ENCODE measurements at regions not wholly inside any gene's neighbourhood (a gene's known extent, or its start where the extent isn't known, plus 50 kb on each side); places are given as distances from the start of the nearest gene placed in this dataset.

DNA sequence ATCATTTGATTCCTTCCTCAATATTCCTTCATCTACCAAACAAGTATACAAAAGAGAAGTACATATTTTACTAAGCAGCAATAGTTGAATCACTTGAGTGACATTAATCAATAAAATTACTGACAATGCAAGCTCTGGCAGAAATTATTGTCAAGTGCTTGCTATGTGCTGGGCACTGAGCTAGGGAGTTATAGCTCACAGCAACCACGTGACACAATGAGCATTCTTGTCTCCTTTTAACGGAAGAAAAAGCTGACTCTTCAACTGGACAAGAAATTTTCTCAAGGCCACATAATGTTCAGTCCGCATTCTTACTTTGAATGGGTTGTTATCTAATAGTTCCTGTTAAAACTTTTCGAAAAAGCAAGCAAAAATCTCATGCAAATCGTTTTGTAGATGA is 500.1 kb downstream of the PYDC2 start:
- POLR2A ChIA-PET = no interaction called here
- no peak for DNase-seq

DNA sequence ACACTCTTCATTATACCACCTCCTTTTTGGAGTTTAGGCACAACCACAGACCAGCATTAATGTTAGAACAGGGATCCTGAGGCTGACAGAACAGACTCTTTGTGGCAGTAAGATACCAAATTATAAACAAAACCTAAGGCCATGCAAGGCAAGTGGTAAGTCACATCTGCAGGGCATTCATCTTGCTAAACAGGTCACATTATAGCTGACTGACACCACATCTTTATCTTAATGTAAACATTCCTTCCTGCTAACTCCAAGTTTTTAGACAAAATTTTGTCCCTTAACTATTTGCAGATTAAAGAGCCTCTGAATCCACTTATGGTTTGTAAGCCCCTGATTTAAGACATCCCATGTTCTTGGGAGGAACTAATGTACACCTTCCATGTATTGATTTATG is 500.6 kb downstream of the PYDC2 start:
- ChIA-PET POLR2A (no interaction called here), CTCF (no interaction called here)
- DNase-seq (no peak), ATAC-seq (ENCODE audit: low read depth) (no peak)
- Mint-ChIP-seq H3K9me3 (no peaks in the 10 kb centered on the region), H3K36me3 (ENCODE audit: low read depth) (no peaks in the 10 kb centered on the region), H3K27ac (no peak overlapping the region), H3K4me3 (no peak overlapping the region), H3K4me1 (peaks cover 2% of the 10 kb centered on the region), H3K27me3 (no peaks in the 10 kb centered on the region)
- TF ChIP-seq, protein P1, sequence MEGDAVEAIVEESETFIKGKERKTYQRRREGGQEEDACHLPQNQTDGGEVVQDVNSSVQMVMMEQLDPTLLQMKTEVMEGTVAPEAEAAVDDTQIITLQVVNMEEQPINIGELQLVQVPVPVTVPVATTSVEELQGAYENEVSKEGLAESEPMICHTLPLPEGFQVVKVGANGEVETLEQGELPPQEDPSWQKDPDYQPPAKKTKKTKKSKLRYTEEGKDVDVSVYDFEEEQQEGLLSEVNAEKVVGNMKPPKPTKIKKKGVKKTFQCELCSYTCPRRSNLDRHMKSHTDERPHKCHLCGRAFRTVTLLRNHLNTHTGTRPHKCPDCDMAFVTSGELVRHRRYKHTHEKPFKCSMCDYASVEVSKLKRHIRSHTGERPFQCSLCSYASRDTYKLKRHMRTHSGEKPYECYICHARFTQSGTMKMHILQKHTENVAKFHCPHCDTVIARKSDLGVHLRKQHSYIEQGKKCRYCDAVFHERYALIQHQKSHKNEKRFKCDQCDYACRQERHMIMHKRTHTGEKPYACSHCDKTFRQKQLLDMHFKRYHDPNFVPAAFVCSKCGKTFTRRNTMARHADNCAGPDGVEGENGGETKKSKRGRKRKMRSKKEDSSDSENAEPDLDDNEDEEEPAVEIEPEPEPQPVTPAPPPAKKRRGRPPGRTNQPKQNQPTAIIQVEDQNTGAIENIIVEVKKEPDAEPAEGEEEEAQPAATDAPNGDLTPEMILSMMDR (IDR thresholded peaks at IDR 0.05) = no peak
- intact Hi-C loops (cut with micrococcal nuclease) = no loop called here

More for the DNA sequence above, 500.1 kb downstream of the PYDC2 start:
- intact Hi-C loops (cut with micrococcal nuclease) = no loop called here
- H3K9me3 Mint-ChIP-seq = no peaks in the 10 kb centered on the region
- TF ChIP-seq, protein P1 (IDR thresholded peaks at IDR 0.05) = no peak
- no peaks in the 10 kb centered on the region for H3K27me3 Mint-ChIP-seq
- no peaks in the 10 kb centered on the region for H3K36me3 Mint-ChIP-seq (ENCODE audit: low read depth)
- CTCF ChIA-PET = no interaction called here
- peaks cover 2% of the 10 kb centered on the region for H3K4me1 Mint-ChIP-seq
- no peak for ATAC-seq (ENCODE audit: low read depth)
- H3K27ac Mint-ChIP-seq = no peak overlapping the region
- no peak overlapping the region for H3K4me3 Mint-ChIP-seq

DNA sequence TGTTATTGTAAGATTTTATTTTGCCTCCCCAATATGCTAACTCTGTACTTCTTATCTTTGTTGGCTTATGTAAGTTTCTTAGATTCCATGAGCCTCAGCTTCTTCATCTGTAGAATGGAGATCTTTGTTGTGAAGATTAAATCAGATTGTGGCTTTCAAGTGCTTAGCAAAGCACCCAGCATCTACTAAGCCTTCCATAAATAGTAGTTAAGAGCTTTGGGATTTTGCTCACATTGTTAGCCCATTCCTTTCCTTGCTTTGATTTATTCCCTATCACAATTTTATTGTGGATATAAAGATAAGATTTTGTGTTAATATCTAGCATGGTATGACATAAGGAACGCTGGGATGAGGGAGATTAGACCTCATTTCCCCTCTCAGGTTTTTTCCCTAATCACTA is 501.4 kb downstream of the PYDC2 start:
- POLR2A ChIA-PET = no interaction called here
- no peak overlapping the region for H3K4me3 Mint-ChIP-seq
- no peaks in the 10 kb centered on the region for H3K27me3 Mint-ChIP-seq
- H3K9me3 Mint-ChIP-seq = no peaks in the 10 kb centered on the region
- intact Hi-C loops (cut with micrococcal nuclease) = no loop called here
- CTCF ChIA-PET = no interaction called here
- TF ChIP-seq, protein P1 (IDR thresholded peaks at IDR 0.05) = no peak
- DNase-seq (no peak), ATAC-seq (ENCODE audit: low read depth) (no peak)
- peaks cover 2% of the 10 kb centered on the region for H3K4me1 Mint-ChIP-seq
- no peaks in the 10 kb centered on the region for H3K36me3 Mint-ChIP-seq (ENCODE audit: low read depth)
- H3K27ac Mint-ChIP-seq = no peak overlapping the region

DNA sequence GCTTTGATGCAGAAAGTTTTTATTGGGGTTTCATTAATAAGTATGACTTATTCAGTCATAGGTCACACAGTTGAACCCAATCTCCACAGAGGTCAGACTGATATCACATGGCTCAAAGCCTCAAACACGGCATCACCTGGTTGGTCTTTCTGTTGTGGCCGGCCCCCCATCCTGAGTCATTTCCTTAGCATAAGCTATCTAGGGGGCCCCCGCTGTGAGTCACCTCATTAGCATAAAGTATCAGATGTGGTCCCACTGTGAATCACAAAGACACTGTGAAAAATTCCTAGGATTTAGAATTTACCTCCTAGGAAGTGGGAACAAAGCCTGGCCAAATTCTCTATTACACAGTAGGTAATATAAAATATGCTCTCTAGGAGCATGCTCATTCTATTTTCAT is 502.2 kb downstream of the PYDC2 start:
- TF ChIP-seq, protein P1 (IDR thresholded peaks at IDR 0.05) = no peak
- no peak overlapping the region for H3K27ac Mint-ChIP-seq
- DNase-seq = no peak
- no peak overlapping the region for H3K4me3 Mint-ChIP-seq
- peaks cover 2% of the 10 kb centered on the region for H3K4me1 Mint-ChIP-seq
- H3K36me3 Mint-ChIP-seq (ENCODE audit: low read depth) = no peaks in the 10 kb centered on the region
- POLR2A ChIA-PET = no interaction called here
- no peaks in the 10 kb centered on the region for H3K9me3 Mint-ChIP-seq
- intact Hi-C loops (cut with micrococcal nuclease) = no loop called here
- no peak for ATAC-seq (ENCODE audit: low read depth)
- CTCF ChIA-PET = no interaction called here
- H3K27me3 Mint-ChIP-seq = no peaks in the 10 kb centered on the region

DNA sequence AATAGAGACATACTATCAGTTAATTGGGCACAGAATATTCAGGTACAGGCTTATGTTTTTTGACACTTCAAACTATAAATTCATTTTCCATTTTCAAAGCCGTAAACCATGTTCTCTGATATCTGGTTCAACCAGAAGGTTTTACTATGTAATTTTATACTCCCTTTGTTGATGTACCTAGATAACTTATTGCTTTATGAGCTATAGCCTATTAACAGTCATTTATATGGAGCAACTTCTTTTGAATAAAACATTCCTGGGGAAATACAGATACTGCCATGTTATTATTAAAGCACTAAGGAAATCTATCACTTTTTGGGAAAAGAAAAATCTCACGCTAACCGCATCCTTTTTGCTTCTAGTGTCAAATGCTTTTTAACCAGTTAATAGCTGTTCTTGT is 505.6 kb downstream of the PYDC2 start:
- intact Hi-C loops (cut with micrococcal nuclease) = no loop called here
- CTCF ChIA-PET = no interaction called here
- no peak overlapping the region for H3K27ac Mint-ChIP-seq
- H3K27me3 Mint-ChIP-seq = no peaks in the 10 kb centered on the region
- ATAC-seq (ENCODE audit: low read depth) = no peak
- no peaks in the 10 kb centered on the region for H3K9me3 Mint-ChIP-seq
- TF ChIP-seq, protein P1 (IDR thresholded peaks at IDR 0.05) = no peak
- DNase-seq = no peak
- H3K4me3 Mint-ChIP-seq = no peak overlapping the region
- no peaks in the 10 kb centered on the region for H3K4me1 Mint-ChIP-seq
- no peaks in the 10 kb centered on the region for H3K36me3 Mint-ChIP-seq (ENCODE audit: low read depth)
- POLR2A ChIA-PET = no interaction called here
